PC-3 (cell line): ENCODE measurements at regions not wholly inside any gene's neighbourhood (a gene's known extent, or its start where the extent isn't known, plus 50 kb on each side); places are given as distances from the start of the nearest gene placed in this dataset.

Source experiments
- ATAC-seq: fragments of 200-7000 bp; cut with Tn5 transposase; 2 replicates; pipeline ENCODE4 v1.9.1; 2020; ENCODE audit warnings: mild to moderate bottlenecking, moderate library complexity
- BruUV-seq: library from RNA; stranded (reverse); fragments of 400-500 nt; replicated peaks from 2 replicates; lab custom pipeline; 2021; lab: Mats Ljungman, UMichigan
- CTCF ChIA-PET: fragments of 300-600 bp; sonication (Branson Sonifier 250); formaldehyde crosslinking; loops from one replicate; lab custom pipeline; 2022; ENCODE audit warnings: antibody characterized with exemption; lab: Charles Lee
- POLR2A ChIA-PET: fragments of 300-600 bp; sonication (Branson Sonifier 250); formaldehyde crosslinking; loops from one replicate; lab custom pipeline; 2022; ENCODE audit warnings: antibody characterized with exemption; ENCODE audit not compliant: unreplicated experiment; lab: Charles Lee
- DNase-seq: peaks from one replicate; pipeline ENCODE4 v3.0.0-alpha.2; 2015
- H2AFZ ChIP-seq: fragments of 300-600 bp; sonication (generic); 2 replicates; pipeline ENCODE4 v1.6.0; 2016; ENCODE audit warnings: antibody characterized with exemption, low read length
- H3F3A ChIP-seq: fragments of 300-600 bp; sonication (generic); one replicate; pipeline ENCODE4 v1.6.0; 2017; ENCODE audit warnings: antibody characterized with exemption, low read length, control low read depth, mild to moderate bottlenecking; ENCODE audit not compliant: unreplicated experiment
- H3K27ac ChIP-seq: fragments of 300-600 bp; sonication (generic); 2 replicates; pipeline ENCODE4 v1.5.1; 2016; ENCODE audit warnings: mild to moderate bottlenecking, low read length
- H3K27me3 ChIP-seq: fragments of 300-600 bp; sonication (generic); 2 replicates; pipeline ENCODE4 v1.6.1; 2016; ENCODE audit warnings: low read length, mixed read lengths
- H3K36me3 ChIP-seq: fragments of 300-600 bp; sonication (generic); 2 replicates; pipeline ENCODE4 v1.6.1; 2016; ENCODE audit warnings: low read depth, mixed run types, low read length, mixed read lengths
- H3K4me1 ChIP-seq: fragments of 300-600 bp; sonication (generic); 2 replicates; pipeline ENCODE4 v1.5.1; 2016; ENCODE audit warnings: low read length; ENCODE audit not compliant: insufficient read depth
- H3K4me2 ChIP-seq: fragments of 300-600 bp; sonication (generic); 2 replicates; pipeline ENCODE4 v1.6.0; 2016; ENCODE audit warnings: low read length
- H3K4me3 ChIP-seq: fragments of 300-600 bp; sonication (generic); 2 replicates; pipeline ENCODE4 v1.5.1; 2016; ENCODE audit warnings: mild to moderate bottlenecking, low read length, mixed read lengths
- H3K79me2 ChIP-seq: fragments of 300-600 bp; sonication (generic); 2 replicates; pipeline ENCODE4 v1.6.1; 2017; ENCODE audit warnings: low read length, mixed read lengths
- H3K9ac ChIP-seq: fragments of 300-600 bp; sonication (generic); 2 replicates; pipeline ENCODE4 v1.6.0; 2016; ENCODE audit warnings: mild to moderate bottlenecking, low read length
- H3K9me2 ChIP-seq: fragments of 300-600 bp; sonication (generic); replicated peaks from 2 replicates; pipeline ENCODE4 v1.6.1; 2016; ENCODE audit warnings: mixed run types, low read length, mixed read lengths
- H3K9me3 ChIP-seq: fragments of 300-600 bp; sonication (generic); 2 replicates; pipeline ENCODE4 v1.6.1; 2016; ENCODE audit warnings: low read length, mixed read lengths
- H4K20me1 ChIP-seq: fragments of 300-600 bp; sonication (generic); 2 replicates; pipeline ENCODE4 v1.6.1; 2016; ENCODE audit warnings: low read length, mixed read lengths
- CTCF ChIP-seq: fragments of 300-600 bp; sonication (generic); conservative IDR thresholded peaks from 2 replicates; pipeline ENCODE4 v1.5.1; 2017; ENCODE audit warnings: antibody characterized with exemption, low read depth, mild to moderate bottlenecking, low read length
- EZH2 ChIP-seq: fragments of 300-600 bp; sonication (generic); IDR thresholded peaks from one replicate; pipeline ENCODE4 v1.6.1; 2017; ENCODE audit warnings: antibody characterized with exemption, mild to moderate bottlenecking, low read length; ENCODE audit not compliant: unreplicated experiment
- EZH2phosphoT487 ChIP-seq: fragments of 300-600 bp; sonication (generic); IDR thresholded peaks from 2 replicates; pipeline ENCODE4 v1.6.1; 2018; ENCODE audit warnings: mild to moderate bottlenecking, antibody characterized with exemption, low read length, borderline replicate concordance
- intact Hi-C: fragments of 100-400 bp; cut with micrococcal nuclease; formaldehyde crosslinking; loops from 2 replicates; pipeline ENCODE4 v1.9.0; 2023

- Histone ChIP-seq H3K36me3 (no peaks in the 10 kb centered on the region), H3K27me3 (no peaks in the 10 kb centered on the region), H3F3A (peaks cover 4% of the 10 kb centered on the region), H4K20me1 (no peaks in the 10 kb centered on the region), H3K9me3 (no peaks in the 10 kb centered on the region), H3K9me2 (no peaks in the 10 kb centered on the region), H3K4me1 (peaks cover 24% of the 10 kb centered on the region), H3K4me3 (no peak overlapping the region), H2AFZ (no peak overlapping the region), H3K4me2 (no peak overlapping the region), H3K79me2 (no peaks in the 10 kb centered on the region), H3K9ac (no peak overlapping the region), H3K27ac (no peak overlapping the region)
- ATAC-seq (no peak), DNase-seq (no peak)
- no peak for TF ChIP-seq CTCF
- TF ChIP-seq EZH2phosphoT487: no peak
- no peak for TF ChIP-seq EZH2
- no TSS peak for BruUV-seq
- intact Hi-C loops: no loop called here
- ChIA-PET CTCF (interaction anchor here (1.0 kb wide), 1 partner anchor 17 kb away, joined by 3 read pairs; no protein-coding TSS in a partner anchor), POLR2A (no interaction called here)
Measured at GRCh38 chr6:14727494-14728395, 518.1 kb upstream of the JARID2 start.

GRCh38 chr6:14728396-14729024, 517.4 kb upstream of the JARID2 start:
- TF ChIP-seq EZH2phosphoT487: no peak
- Histone ChIP-seq H3K27ac (0 out of 2 replicates have a peak overlapping the region, but pooled peaks have one; percentile 16), H3K4me1 (peaks cover 30% of the 10 kb centered on the region), H4K20me1 (no peaks in the 10 kb centered on the region), H2AFZ (no peak overlapping the region), H3K79me2 (no peaks in the 10 kb centered on the region), H3K4me2 (no peak overlapping the region), H3K36me3 (no peaks in the 10 kb centered on the region), H3K9me3 (no peaks in the 10 kb centered on the region), H3F3A (peaks cover 4% of the 10 kb centered on the region), H3K27me3 (no peaks in the 10 kb centered on the region), H3K4me3 (no peak overlapping the region), H3K9me2 (no peaks in the 10 kb centered on the region), H3K9ac (no peak overlapping the region; the same call in 1 of the 2 replicates)
- ATAC-seq: no peak
- BruUV-seq: no TSS peak
- intact Hi-C loops: no loop called here
- DNase-seq: peak; percentile 51
- CTCF ChIA-PET: no interaction called here
- POLR2A ChIA-PET: no interaction called here

- Histone ChIP-seq H3F3A (peaks cover 12% of the 10 kb centered on the region), H3K4me1 (peaks cover 38% of the 10 kb centered on the region), H3K36me3 (no peaks in the 10 kb centered on the region), H3K4me2 (no peak overlapping the region), H3K9me3 (no peaks in the 10 kb centered on the region), H4K20me1 (no peaks in the 10 kb centered on the region), H3K27me3 (no peaks in the 10 kb centered on the region), H3K4me3 (no peak overlapping the region), H2AFZ (no peak overlapping the region), H3K9ac (no peak overlapping the region; the same call in 1 of the 2 replicates), H3K27ac (0 out of 2 replicates have a peak overlapping the region, but pooled peaks have one; percentile 16), H3K79me2 (no peaks in the 10 kb centered on the region), H3K9me2 (no peaks in the 10 kb centered on the region)
- no peak for DNase-seq
- ChIA-PET POLR2A (interaction anchor here (0.5 kb wide), 1 partner anchor 476 kb away, joined by 3 read pairs; no protein-coding TSS in a partner anchor), CTCF (no interaction called here)
- intact Hi-C loops: no loop called here
- no peak for ATAC-seq
- no peak for TF ChIP-seq CTCF
- TF ChIP-seq EZH2: no peak
- no peak for TF ChIP-seq EZH2phosphoT487
- BruUV-seq: no TSS peak
Measured at GRCh38 chr6:14729129-14729871, 516.6 kb upstream of the JARID2 start.
